H1 (cell line): ENCODE measurements at regions not wholly inside any gene's neighbourhood (a gene's known extent, or its start where the extent isn't known, plus 50 kb on each side); places are given as distances from the start of the nearest gene placed in this dataset.

Experiments
- CTCF ChIA-PET: fragments of 300-600 bp; sonication (Branson Sonifier 250); formaldehyde crosslinking; loops from one replicate; lab custom pipeline; 2021; ENCODE audit not compliant: partially characterized antibody; lab: Charles Lee
- POLR2A ChIA-PET: fragments of 300-600 bp; sonication (Branson Sonifier 250); formaldehyde crosslinking; loops from one replicate; lab custom pipeline; 2021; ENCODE audit warnings: inconsistent platforms; ENCODE audit not compliant: partially characterized antibody; lab: Charles Lee
- DNase-seq, 2 experiments: peaks; one replicate each; pipeline versions ENCODE4 v3.0.0 to v3.0.0-alpha.2; 2010 to 2022; ENCODE audit warnings: low spot score in 2 of 2, low read depth in 1 of 2, mixed read lengths in 1 of 2
- FAIRE-seq: peaks from 2 replicates; lab custom pipeline; 2011; peaks lifted over from hg19 to GRCh38; lab: Jason Lieb, UNC
- H2AFZ ChIP-seq: 2 replicates; pipeline ENCODE4 v1.8.1; 2012; ENCODE audit warnings: low read length, inconsistent platforms
- H2AK5ac ChIP-seq: 2 replicates; pipeline ENCODE4 v1.6.1; 2013; ENCODE audit warnings: low read depth, low read length
- H2BK120ac ChIP-seq: replicated peaks from 2 replicates; pipeline ENCODE3; 2013; ENCODE audit warnings: low read depth, low read length, inconsistent platforms
- H2BK12ac ChIP-seq: 2 replicates; pipeline ENCODE4 v1.6.1; 2013; ENCODE audit warnings: low read depth, low read length
- H2BK15ac ChIP-seq: 2 replicates; pipeline ENCODE4 v1.6.1; 2013; ENCODE audit warnings: low read length
- H2BK20ac ChIP-seq: 2 replicates; pipeline ENCODE4 v1.6.1; 2013; ENCODE audit warnings: low read length
- H2BK5ac ChIP-seq: 2 replicates; pipeline ENCODE4 v1.6.1; 2013; ENCODE audit warnings: low read depth, low read length
- H3K14ac ChIP-seq: 2 replicates; pipeline ENCODE4 v1.6.1; 2013; ENCODE audit warnings: inconsistent platforms; ENCODE audit not compliant: insufficient read length
- H3K18ac ChIP-seq: 2 replicates; pipeline ENCODE4 v1.6.1; 2013; ENCODE audit warnings: low read length; ENCODE audit errors: extremely low read depth
- H3K23ac ChIP-seq: 2 replicates; pipeline ENCODE4 v1.6.1; 2013; ENCODE audit warnings: inconsistent platforms; ENCODE audit not compliant: insufficient read length
- H3K23me2 ChIP-seq: 2 replicates; pipeline ENCODE4 v1.6.1; 2013; ENCODE audit warnings: low read depth, low read length
- H3K27ac ChIP-seq: 2 replicates; pipeline ENCODE4 v1.6.1; 2011; ENCODE audit warnings: low read depth, low read length, inconsistent platforms
- H3K27me3 ChIP-seq, 4 experiments: replicated peaks in 1 of 4; 1 replicate in 1 of 4; 2 replicates in 3 of 4; pipeline versions ENCODE4 v1.6.1 to v1.8.1; 2011 to 2013; ENCODE audit warnings: low read length in 3 of 4, mild to moderate bottlenecking in 3 of 4, inconsistent platforms in 2 of 4, mixed read lengths in 2 of 4, moderate library complexity in 1 of 4; ENCODE audit not compliant: control insufficient read depth in 3 of 4, insufficient read depth in 3 of 4; ENCODE audit errors: extremely low read depth in 1 of 4
- H3K36me3 ChIP-seq, 4 experiments: 2 replicates each; pipeline versions ENCODE4 v1.6.1 to v1.8.1; 2011 to 2013; ENCODE audit warnings: mild to moderate bottlenecking in 4 of 4, low read length in 3 of 4, moderate library complexity in 2 of 4, control low read depth in 1 of 4, inconsistent platforms in 1 of 4; ENCODE audit not compliant: insufficient read depth in 4 of 4, control insufficient read depth in 2 of 4
- H3K4ac ChIP-seq: replicated peaks from 2 replicates; pipeline ENCODE3; 2013; ENCODE audit warnings: low read length, low read depth, mixed read lengths, inconsistent platforms; ENCODE audit not compliant: insufficient read length
- H3K4me1 ChIP-seq, 4 experiments: replicated peaks in 1 of 4; 1 replicate in 1 of 4; 2 replicates in 3 of 4; pipeline versions ENCODE4 v1.6.1 to v1.8.1; 2011 to 2013; ENCODE audit warnings: low read length in 3 of 4, inconsistent platforms in 2 of 4, mixed read lengths in 1 of 4; ENCODE audit not compliant: insufficient read depth in 4 of 4, control insufficient read depth in 3 of 4
- H3K4me2 ChIP-seq, 2 experiments: 2 replicates each; pipeline versions ENCODE4 v1.6.1 to v1.8.1; 2011 to 2013; ENCODE audit warnings: low read depth in 2 of 2, low read length in 2 of 2, control low read depth in 1 of 2, inconsistent platforms in 1 of 2, mild to moderate bottlenecking in 1 of 2; ENCODE audit not compliant: insufficient read depth in 1 of 2
- H3K4me3 ChIP-seq, 4 experiments: fragments of 200-600, 300-600 bp in 1 of 4; sonication (generic), shearing (Covaris generic), sonication (Bioruptor Twin) in 1 of 4; 2 replicates each; pipeline versions ENCODE4 v1.5.1 to v1.8.1; 2011 to 2016; ENCODE audit warnings: low read length in 4 of 4, low read depth in 3 of 4, control low read depth in 2 of 4, inconsistent platforms in 2 of 4, mild to moderate bottlenecking in 2 of 4, mixed read lengths in 1 of 4, moderate library complexity in 1 of 4; ENCODE audit not compliant: insufficient read depth in 2 of 4; ENCODE audit errors: extremely low read depth in 1 of 4
- H3K56ac ChIP-seq: replicated peaks from 2 replicates; pipeline ENCODE3; 2013; ENCODE audit warnings: low read depth, mild to moderate bottlenecking, mixed read lengths, low read length, inconsistent platforms; ENCODE audit not compliant: insufficient read length
- H3K79me1 ChIP-seq: 2 replicates; pipeline ENCODE4 v1.6.1; 2013; ENCODE audit warnings: low read depth, low read length, control low read depth
- H3K79me2 ChIP-seq, 2 experiments: 2 replicates each; pipeline versions ENCODE4 v1.6.1 to v1.8.1; 2012 to 2013; ENCODE audit warnings: low read length in 2 of 2, mild to moderate bottlenecking in 2 of 2, inconsistent platforms in 1 of 2; ENCODE audit not compliant: insufficient read depth in 2 of 2, control insufficient read depth in 1 of 2
- H3K9ac ChIP-seq, 4 experiments: replicated peaks in 1 of 4; 1 replicate in 1 of 4; 2 replicates in 3 of 4; pipeline versions ENCODE4 v1.6.1 to v1.8.1; 2011 to 2013; ENCODE audit warnings: low read depth in 3 of 4, low read length in 3 of 4, control low read depth in 2 of 4, mild to moderate bottlenecking in 2 of 4, moderate library complexity in 2 of 4, inconsistent platforms in 1 of 4; ENCODE audit errors: extremely low read depth in 1 of 4
- H3K9me3 ChIP-seq, 2 experiments: 2 replicates each; pipeline versions ENCODE4 v1.6.1 to v1.8.1; 2012 to 2013; ENCODE audit warnings: mild to moderate bottlenecking in 2 of 2, moderate library complexity in 2 of 2, control low read depth in 1 of 2, inconsistent platforms in 1 of 2, low read depth in 1 of 2, low read length in 1 of 2, mixed read lengths in 1 of 2; ENCODE audit not compliant: insufficient read depth in 2 of 2
- H4K20me1 ChIP-seq, 2 experiments: replicated peaks in 1 of 2; 2 replicates each; pipeline versions ENCODE3 to v1.8.1; 2011 to 2013; ENCODE audit warnings: inconsistent platforms in 2 of 2, low read length in 2 of 2, mild to moderate bottlenecking in 1 of 2; ENCODE audit not compliant: insufficient read depth in 2 of 2, control insufficient read depth in 1 of 2
- H4K5ac ChIP-seq: 2 replicates; pipeline ENCODE4 v1.6.1; 2013; ENCODE audit warnings: low read length, low read depth, mixed read lengths, inconsistent platforms; ENCODE audit not compliant: insufficient read length
- H4K8ac ChIP-seq: 2 replicates; pipeline ENCODE4 v1.8.0; 2013; ENCODE audit warnings: mild to moderate bottlenecking, moderate library complexity, low read length, inconsistent platforms; ENCODE audit not compliant: insufficient read depth; ENCODE audit errors: extremely low read depth
- H4K91ac ChIP-seq: replicated peaks from 2 replicates; pipeline ENCODE3; 2013; ENCODE audit warnings: low read length, mixed read lengths, inconsistent platforms; ENCODE audit not compliant: insufficient read length
- BRCA1 ChIP-seq: IDR thresholded peaks from 2 replicates; pipeline ENCODE4 v1.6.1; 2012; ENCODE audit warnings: low read depth, low read length, improper control_type of control experiment
- CEBPB ChIP-seq: IDR thresholded peaks from 2 replicates; pipeline ENCODE4 v1.6.1; 2012; ENCODE audit warnings: low read depth, low read length
- CHD2 ChIP-seq: IDR thresholded peaks from 2 replicates; pipeline ENCODE4 v1.6.1; 2012; ENCODE audit warnings: low read length, improper control_type of control experiment
- E2F6 ChIP-seq: IDR thresholded peaks from 2 replicates; pipeline ENCODE4 v1.6.1; 2012; ENCODE audit warnings: inconsistent platforms
- KDM1A ChIP-seq: fragments of 200-600, 300-600 bp; sonication (generic); IDR thresholded peaks from 2 replicates; pipeline ENCODE4 v1.7.1; 2016; ENCODE audit warnings: mild to moderate bottlenecking, low read length, borderline replicate concordance
- KDM5A ChIP-seq: fragments of 200-600 bp; IDR thresholded peaks from 2 replicates; pipeline ENCODE4 v1.7.1; 2012; ENCODE audit warnings: mild to moderate bottlenecking, low read length, inconsistent platforms, mixed read lengths
- MAX ChIP-seq: IDR thresholded peaks from 2 replicates; pipeline ENCODE4 v1.6.1; 2012; ENCODE audit warnings: inconsistent platforms
- PHF8 ChIP-seq: fragments of 200-600 bp; sonication (generic); conservative IDR thresholded peaks from 2 replicates; pipeline ENCODE4 v1.7.1; 2012; ENCODE audit warnings: low read depth, mild to moderate bottlenecking, inconsistent platforms, low read length, moderate library complexity
- TAF7 ChIP-seq: optimal IDR thresholded peaks from 2 replicates; pipeline ENCODE3; 2011; ENCODE audit warnings: low read depth, mild to moderate bottlenecking, inconsistent platforms, low read length, moderate library complexity, borderline replicate concordance
- WGBS, 2 experiments: shearing (Covaris generic) in 1 of 2; methylation state at CpG; one replicate each; pipeline versions ENCODE4 v1.1.6 to v1.1.7; 2013 to 2015; ENCODE audit warnings: low lambda C conversion rate in 2 of 2, mixed read lengths in 2 of 2, inconsistent platforms in 1 of 2, low coverage in 1 of 2, missing lambda C conversion rate in 1 of 2; ENCODE audit not compliant: insufficient replicate concordance in 2 of 2, insufficient coverage in 1 of 2, insufficient read length in 1 of 2; ENCODE audit errors: extremely low coverage in 1 of 2, missing lambda C conversion rate in 1 of 2; 5-methylcytosine and 5-hydroxymethylcytosine counted together

- 100% methylated on average over 2 of the region's 2 CpGs; no CpG with 5 or more reads in 1 of the 2 experiments for WGBS, 2 experiments
- Histone ChIP-seq H2BK20ac (no peak overlapping the region), H4K5ac (no peak overlapping the region), H3K23me2 (no peaks in the 10 kb centered on the region), H3K23ac (no peak overlapping the region), H3K14ac (no peak overlapping the region), H2BK5ac (no peak overlapping the region), H3K4ac (no peak overlapping the region), H3K18ac (no peak overlapping the region), H2AK5ac (no peak overlapping the region), H3K4me3 (no peak overlapping the region), H4K91ac (no peak overlapping the region), H3K79me1 (no peaks in the 10 kb centered on the region), H3K4me1 (no peaks in the 10 kb centered on the region), H3K9me3 (no peaks in the 10 kb centered on the region), H4K8ac (no peak overlapping the region), H3K36me3 (no peaks in the 10 kb centered on the region), H2BK15ac (no peak overlapping the region), H3K56ac (no peak overlapping the region), H3K27me3 (no peaks in the 10 kb centered on the region), H2BK120ac (peak overlapping the region; percentile 75), H3K4me2 (no peak overlapping the region), H2AFZ (no peak overlapping the region), H3K27ac (no peak overlapping the region), H4K20me1 (no peaks in the 10 kb centered on the region), H2BK12ac (no peak overlapping the region), H3K9ac (no peak overlapping the region), H3K79me2 (no peaks in the 10 kb centered on the region)
- FAIRE-seq (no peak), DNase-seq (no peak)
- POLR2A ChIA-PET: no interaction called here
- CTCF ChIA-PET: no interaction called here
- TF ChIP-seq TAF7: no peak
- no peak for TF ChIP-seq MAX
- no peak for TF ChIP-seq CHD2
- TF ChIP-seq KDM1A: no peak
- no peak for TF ChIP-seq CEBPB
- TF ChIP-seq BRCA1: no peak
- TF ChIP-seq PHF8: no peak
- TF ChIP-seq KDM5A: no peak
- no peak for TF ChIP-seq E2F6
These were observed 237.6 kb upstream of the MME start for GRCh38 chr3:154842536-154842935.
